ENCODE measurements at regions not wholly inside any gene's neighbourhood (a gene's known extent, or its start where the extent isn't known, plus 50 kb on each side); places are given as distances from the start of the nearest gene placed in this dataset.
"Not testable (repeated sequence)": the region's sequence is repeated elsewhere in the genome, so short reads cannot be mapped to it uniquely, and the experiment has no call there.

- DNase-seq (ENCODE audit: low read depth in 2 of 2): no peak
Measured at GRCh38 chr6:156191895-156192294, 585.3 kb upstream of the ARID1B start.

DNA sequence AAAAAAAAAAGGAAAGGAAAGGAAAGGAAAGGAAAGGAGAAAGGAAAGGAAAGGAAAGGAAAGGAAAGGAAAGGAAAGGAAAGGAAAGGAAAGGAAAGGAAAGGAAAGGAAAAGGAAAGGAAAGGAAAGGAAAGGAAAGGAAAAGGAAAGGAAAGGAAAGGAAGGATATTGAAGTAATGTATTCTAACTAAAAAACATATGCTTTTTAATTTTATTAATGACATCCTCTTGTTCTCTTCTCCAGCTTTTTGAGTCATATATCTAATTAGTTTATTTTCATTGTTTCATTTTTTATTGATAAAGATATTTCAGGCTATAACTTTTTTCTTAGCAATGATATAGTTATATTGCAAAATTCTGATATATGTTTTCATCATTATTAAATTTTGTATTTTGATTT is 585.8 kb upstream of the ARID1B start:
- not testable (repeated sequence) for DNase-seq (ENCODE audit: low read depth in 2 of 2)

DNA sequence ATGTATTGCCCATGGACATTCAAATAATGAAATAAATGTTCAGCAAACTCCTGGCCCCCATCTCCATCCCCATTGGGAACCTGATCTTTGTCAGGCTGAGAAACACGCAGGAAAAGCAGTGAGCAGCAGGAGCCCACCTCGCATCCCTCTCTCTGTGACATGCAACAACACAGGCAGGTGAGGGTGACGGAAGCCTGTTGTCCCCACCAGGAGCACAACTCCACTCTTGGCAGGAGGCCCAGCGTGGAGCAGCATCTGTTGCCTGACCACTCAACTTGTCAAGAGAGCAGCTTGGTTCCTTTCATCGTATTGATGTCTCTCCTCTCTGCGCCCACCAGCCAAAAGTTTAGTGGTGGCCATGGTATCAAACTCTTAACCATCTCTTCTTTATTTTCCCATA is 586.9 kb upstream of the ARID1B start:
- no peak for DNase-seq (ENCODE audit: low read depth in 2 of 2)

DNA sequence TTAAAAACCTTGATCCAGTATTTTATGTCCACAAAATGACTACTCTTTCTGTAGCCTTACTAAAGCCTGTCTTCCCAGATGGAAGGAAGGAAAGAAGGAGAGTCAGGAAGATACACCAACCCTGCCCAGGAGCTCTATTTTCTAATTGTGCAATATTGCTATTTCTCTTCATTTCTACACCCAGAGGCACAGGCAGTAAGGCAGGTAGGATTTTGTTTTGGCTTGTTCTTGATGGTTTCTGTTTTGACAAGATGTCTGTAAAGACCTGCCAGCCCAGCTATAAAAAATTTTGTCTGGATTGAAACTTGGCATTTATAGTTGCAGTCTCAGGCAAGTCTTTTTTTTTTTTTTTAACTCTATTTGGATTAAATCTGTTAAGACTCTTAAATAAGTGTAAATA is 587.5 kb upstream of the ARID1B start:
- no peak for DNase-seq (ENCODE audit: low read depth in 2 of 2)

- DNase-seq (ENCODE audit: low read depth in 2 of 2): no peak
Measured at GRCh38 chr6:156189195-156189594, 588.0 kb upstream of the ARID1B start.

DNA sequence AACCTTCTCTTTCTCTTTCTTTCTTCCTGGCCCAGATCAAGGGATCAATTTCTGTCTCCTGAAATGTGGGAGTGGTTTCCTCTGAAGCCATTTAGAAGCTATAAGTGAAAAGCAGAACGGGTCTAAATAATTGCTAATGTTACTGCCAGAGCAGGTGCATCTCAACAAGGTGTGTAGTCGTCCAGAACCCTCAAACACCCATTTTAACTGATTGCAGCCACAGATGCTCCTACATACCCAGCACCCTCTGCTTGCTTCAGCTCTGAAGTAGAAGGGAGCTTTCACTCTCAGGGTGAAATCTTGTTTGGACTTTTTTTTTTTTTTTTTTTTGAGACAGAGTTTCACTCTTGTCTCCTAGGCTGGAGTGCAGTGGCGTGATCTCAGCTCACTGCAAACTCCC is 592.1 kb upstream of the ARID1B start:
- DNase-seq (ENCODE audit: low read depth in 2 of 2): no peak

DNA sequence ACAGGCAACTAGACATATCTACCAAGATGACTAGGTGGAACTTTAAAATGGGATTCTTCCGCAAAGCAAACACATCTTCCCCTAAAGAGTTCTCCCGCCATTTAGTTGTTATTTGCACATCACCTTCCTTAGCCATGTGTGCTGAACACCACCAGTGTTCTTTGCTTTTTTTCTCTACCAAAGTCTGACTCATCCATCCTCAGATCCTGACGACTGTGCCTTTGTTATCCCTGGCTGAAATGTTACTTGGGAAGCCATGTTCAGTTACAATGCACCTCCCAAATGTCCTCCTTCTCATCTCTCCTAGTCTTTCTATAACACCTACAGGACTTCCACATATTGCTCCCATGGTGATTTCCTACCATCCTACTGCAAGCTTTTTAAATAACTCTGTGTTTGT is 593.5 kb upstream of the ARID1B start:
- no peak for DNase-seq (ENCODE audit: low read depth in 2 of 2)

- no peak for DNase-seq (ENCODE audit: low read depth in 2 of 2)
Measured at GRCh38 chr6:156182356-156182755, 594.8 kb upstream of the ARID1B start.

- DNase-seq (ENCODE audit: low read depth in 2 of 2): no peak
Measured at GRCh38 chr6:156181506-156181905, 595.7 kb upstream of the ARID1B start.

DNA sequence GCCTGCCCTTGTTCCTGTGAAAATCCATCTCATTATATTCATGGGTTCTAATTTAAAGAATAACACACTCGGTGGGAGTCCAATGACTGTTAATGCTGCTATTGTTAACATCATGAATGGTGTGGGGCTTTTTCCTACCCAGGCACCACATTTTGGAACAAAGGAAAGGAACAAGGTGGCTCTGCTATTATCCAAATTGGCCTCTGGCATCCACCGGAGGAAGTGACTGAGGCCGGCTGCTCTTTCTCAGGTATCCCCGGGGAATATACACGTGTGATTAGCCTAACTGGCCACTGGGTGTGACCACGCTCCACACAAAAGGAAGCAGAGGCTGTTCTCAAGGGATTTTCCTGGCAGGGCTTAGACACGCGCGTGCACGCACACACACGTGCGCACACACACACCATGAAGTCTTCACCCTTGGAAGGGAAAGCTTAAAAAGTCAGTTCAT is 601.2 kb upstream of the ARID1B start:
- no peak for DNase-seq (ENCODE audit: low read depth in 2 of 2)

DNA sequence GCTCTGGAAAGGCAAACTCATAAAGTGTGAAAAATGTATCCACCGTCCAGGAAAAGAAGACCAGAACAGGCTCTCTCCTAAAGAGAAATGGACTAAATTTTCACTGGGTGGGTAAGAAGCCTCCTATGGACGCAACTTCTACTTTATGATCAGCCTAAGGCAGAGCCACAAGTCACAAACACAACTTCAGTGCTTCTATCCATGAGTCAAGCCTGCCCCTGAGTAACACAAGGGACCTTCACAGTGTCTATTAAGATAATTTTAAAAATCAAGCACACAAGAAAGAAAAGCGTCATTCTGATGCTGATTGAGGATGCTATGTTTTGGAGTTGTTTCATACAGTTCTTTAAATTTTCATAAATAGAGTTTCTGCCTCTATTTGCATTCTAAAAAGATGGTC is 601.7 kb upstream of the ARID1B start:
- DNase-seq (ENCODE audit: low read depth in 2 of 2): no peak

GRCh38 chr6:156174031-156174890 is 602.9 kb upstream of the ARID1B start:
- no peak for DNase-seq (ENCODE audit: low read depth in 2 of 2)

DNA sequence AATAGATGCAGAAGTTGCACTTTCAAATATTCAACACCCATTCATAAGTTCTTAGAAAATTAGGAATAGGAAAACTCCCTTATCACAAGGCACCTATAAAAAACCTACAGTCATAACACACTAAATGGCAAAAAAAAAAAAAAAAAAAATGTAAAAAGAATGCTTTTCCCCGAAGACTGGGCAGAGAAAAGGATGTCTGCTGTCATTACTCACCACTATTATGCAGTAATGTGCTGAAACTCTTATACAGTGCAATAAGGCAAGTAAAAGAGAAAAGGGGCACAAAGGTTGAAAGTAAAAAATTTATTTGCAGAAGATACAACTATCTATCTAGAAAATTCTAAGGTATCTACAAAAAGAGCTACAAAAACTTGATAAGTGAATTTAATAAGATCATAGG is 607.8 kb upstream of the ARID1B start:
- DNase-seq (ENCODE audit: low read depth in 2 of 2): no peak

- DNase-seq (ENCODE audit: low read depth in 2 of 2): no peak
Measured at GRCh38 chr6:156167625-156168071, 609.5 kb upstream of the ARID1B start.

DNA sequence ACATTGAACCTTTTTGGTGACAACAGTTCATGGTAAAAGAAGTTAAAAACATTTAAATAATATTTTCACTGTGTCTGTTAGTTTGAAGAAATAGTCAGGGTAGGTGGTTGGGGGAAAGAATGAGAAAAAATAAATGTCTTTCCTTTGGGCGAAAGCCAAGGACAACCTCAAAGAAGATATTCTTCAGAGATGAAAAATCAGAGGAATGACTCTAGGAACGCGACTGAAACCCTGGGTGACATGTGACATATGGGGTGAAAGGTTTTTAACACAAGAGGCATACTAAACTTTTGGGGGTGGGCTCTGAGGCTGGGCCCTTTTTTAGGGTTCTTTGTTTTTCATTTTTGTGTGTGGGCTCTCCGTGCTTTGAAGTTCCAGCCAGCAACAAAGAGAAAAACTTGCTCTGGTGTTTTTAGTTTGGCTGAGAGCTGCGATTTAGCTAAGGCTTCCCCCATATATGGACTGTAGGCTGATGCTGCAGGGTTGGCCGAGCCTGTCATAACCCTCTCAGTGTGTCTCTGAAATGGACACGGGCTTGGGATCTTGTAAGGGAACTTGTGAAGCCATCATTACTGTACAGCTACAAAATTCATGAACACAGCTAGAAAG is 610.1 kb upstream of the ARID1B start:
- no peak for DNase-seq (ENCODE audit: low read depth in 2 of 2)

DNA sequence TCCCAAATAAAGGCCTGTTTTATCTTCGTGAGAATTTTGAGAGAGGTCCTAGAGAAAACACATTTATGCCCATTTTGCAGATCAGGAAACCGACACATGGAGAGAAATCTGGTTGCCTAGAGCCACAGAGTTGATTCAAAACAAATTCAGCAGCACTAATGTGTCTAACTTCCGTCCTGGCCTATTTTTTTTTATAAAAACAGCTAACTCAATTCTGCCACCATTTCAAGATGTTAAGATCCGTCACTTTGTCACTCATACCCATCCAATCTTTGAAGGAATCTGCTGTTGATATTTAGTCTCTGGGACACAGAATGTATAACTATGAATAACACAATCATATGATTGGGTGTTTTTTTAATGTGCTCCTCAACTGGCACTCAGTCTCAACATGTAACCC is 611.1 kb upstream of the ARID1B start:
- DNase-seq (ENCODE audit: low read depth in 2 of 2): no peak

- DNase-seq (ENCODE audit: low read depth in 2 of 2): no peak
Measured at GRCh38 chr6:156164701-156165452, 612.3 kb upstream of the ARID1B start.

DNA sequence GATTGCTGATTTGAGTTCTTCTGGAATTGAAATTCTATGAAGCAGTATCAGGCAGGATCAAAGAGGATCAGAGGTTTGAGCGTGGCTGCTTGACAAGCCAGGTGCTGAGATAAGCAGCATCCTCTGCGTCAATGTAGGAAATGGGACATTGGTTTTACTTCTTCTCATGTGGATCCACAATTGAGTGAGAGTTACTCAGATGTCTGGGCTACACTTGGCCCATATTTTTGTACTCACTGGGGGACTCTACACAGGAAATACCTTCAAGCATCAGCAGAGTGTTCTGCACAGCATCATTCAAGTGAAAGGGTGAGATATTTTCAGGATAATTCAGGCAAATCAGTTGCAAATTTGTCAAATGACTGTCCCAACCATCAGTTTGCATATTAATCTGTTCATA is 613.9 kb upstream of the ARID1B start:
- no peak for DNase-seq (ENCODE audit: low read depth in 2 of 2)

- no peak for DNase-seq (ENCODE audit: low read depth in 2 of 2)
Measured at GRCh38 chr6:156161471-156161870, 615.7 kb upstream of the ARID1B start.

DNA sequence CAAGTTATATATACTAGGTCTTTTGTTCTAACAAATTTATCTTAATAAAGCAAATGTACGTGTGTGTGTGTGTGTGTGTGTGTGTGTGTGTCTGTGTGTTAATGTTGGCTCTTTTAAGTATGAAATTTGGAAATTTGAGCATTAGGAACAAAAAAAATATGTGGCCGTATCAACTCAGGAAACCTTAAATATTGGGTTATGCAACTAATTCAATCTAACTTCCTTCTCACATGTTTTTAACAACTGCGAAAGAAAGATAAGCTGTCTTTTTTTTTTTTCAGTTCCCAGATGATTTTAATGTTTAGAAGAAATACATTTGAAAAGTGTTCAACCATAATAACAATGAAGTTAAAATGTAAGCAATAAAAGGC is 616.4 kb upstream of the ARID1B start:
- DNase-seq (ENCODE audit: low read depth in 2 of 2): no peak

DNA sequence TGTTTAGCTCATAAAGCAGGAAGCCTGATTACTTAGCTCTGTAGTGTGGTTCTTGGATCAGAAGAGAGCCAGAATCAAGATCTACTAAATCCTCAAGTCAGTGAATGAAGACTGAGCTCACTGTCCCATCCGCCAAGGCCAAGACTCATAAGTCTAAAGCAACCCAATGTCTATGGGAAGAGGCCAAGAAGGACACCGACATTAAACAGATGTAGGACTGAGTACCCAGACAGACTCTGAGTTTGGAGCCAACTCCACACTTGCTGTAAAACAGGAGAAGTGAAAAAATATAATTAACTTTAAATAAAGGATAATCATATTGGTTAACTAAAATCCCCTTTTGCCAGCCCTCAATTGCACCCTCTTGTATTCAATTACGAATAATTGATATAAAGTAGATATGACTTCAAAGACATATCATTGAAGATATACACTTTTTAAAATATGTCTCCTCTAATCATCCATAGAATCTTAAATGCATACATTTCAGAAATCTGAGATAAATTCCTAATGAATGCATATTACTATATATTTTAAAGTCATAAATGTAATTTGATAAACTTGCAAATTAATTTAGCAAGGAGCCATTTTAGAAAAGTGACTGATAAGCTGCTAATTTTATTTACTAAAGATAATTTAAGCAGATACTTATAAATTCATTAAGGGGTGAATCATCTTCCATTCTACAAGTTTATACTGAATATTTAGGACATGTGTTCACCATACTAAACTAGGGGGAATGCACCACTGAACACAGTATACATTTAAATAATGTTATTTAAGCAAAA is 617.0 kb upstream of the ARID1B start:
- no peak for DNase-seq (ENCODE audit: low read depth in 2 of 2)

DNA sequence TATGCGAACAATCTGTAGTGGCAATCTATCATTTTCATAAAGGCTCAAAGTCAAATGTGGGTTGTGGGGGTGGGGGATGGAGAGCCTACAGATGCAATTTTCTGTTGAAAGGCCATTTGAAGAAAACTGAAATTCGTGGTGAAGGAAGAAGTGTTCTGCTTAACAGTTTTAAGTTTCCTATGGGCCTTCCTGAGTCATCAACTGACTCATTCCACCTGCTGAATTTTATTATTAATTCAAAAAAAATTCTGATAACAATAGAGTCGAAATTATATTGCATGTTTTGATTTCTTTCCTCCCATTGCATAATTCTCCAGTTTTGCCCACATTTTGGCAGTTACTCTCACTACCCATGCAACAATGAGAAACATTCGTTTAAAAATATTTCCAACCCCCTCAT is 622.3 kb upstream of the ARID1B start:
- no peak for DNase-seq (ENCODE audit: low read depth in 2 of 2)
